ENCODE measurements at regions not wholly inside any gene's neighbourhood (a gene's known extent, or its start where the extent isn't known, plus 50 kb on each side); places are given as distances from the start of the nearest gene placed in this dataset.

GRCh38 chr10:118518095-118518494, 77.4 kb downstream of the PRLHR start:
- Histone ChIP-seq H3K9ac (ENCODE audit: low read length) (no peak overlapping the region), H3K4me2 (ENCODE audit: low read depth, low read length, poor library complexity, severe bottlenecking) (no peak overlapping the region), H3K9me3 (ENCODE audit: low read length) (no peaks in the 10 kb centered on the region), H4K20me1 (ENCODE audit: insufficient read depth, low read depth, low read length) (no peaks in the 10 kb centered on the region), H3K4me3 (ENCODE audit: low read length) (no peak overlapping the region), H3K79me2 (ENCODE audit: low read length) (no peaks in the 10 kb centered on the region), H3K4me1 (ENCODE audit: low read length) (no peaks in the 10 kb centered on the region), H3K36me3 (ENCODE audit: insufficient read depth, low read length) (no peaks in the 10 kb centered on the region), H2AFZ (ENCODE audit: low read length) (no peak overlapping the region), H3K27me3 (ENCODE audit: low read length) (no peaks in the 10 kb centered on the region), H3K27ac (ENCODE audit: low read length) (no peak overlapping the region), H3K9me2 (replicated peaks; ENCODE audit: insufficient read depth, low read length) (no peaks in the 10 kb centered on the region)
- DNase-seq: no peak

DNA sequence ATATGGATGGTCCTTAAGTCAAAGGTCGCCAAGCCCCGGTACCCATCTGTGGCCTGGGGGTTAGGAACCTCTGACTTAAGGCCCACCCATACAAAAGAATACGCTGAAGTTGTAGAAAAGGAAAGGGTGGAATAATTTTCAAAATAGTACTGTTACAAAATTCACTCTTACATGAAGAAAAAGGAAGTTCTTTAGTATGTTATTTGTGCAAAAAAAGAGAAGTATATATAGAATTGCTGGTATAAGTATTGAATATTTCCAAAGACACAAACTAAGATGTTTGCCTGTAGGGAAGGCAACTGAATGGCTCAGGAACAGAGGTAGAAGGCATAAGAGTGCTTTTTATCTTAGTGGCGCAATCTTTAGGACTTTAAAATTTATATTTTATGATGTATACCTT, 78.7 kb downstream of the PRLHR start:
- H3K4me1 ChIP-seq (ENCODE audit: low read length): no peaks in the 10 kb centered on the region
- H3K27ac ChIP-seq (ENCODE audit: low read length): no peak overlapping the region
- H3K9ac ChIP-seq (ENCODE audit: low read length): no peak overlapping the region
- H3K27me3 ChIP-seq (ENCODE audit: low read length): no peaks in the 10 kb centered on the region
- no peak overlapping the region for H3K4me2 ChIP-seq (ENCODE audit: low read depth, low read length, poor library complexity, severe bottlenecking)
- H3K36me3 ChIP-seq (ENCODE audit: insufficient read depth, low read length): no peaks in the 10 kb centered on the region
- H2AFZ ChIP-seq (ENCODE audit: low read length): no peak overlapping the region
- no peaks in the 10 kb centered on the region for H3K9me3 ChIP-seq (ENCODE audit: low read length)
- no peak for DNase-seq
- H3K4me3 ChIP-seq (ENCODE audit: low read length): no peak overlapping the region
- no peaks in the 10 kb centered on the region for H4K20me1 ChIP-seq (ENCODE audit: insufficient read depth, low read depth, low read length)
- no peaks in the 10 kb centered on the region for H3K9me2 ChIP-seq (replicated peaks; ENCODE audit: insufficient read depth, low read length)
- no peaks in the 10 kb centered on the region for H3K79me2 ChIP-seq (ENCODE audit: low read length)

- Histone ChIP-seq H3K79me2 (ENCODE audit: low read length) (no peaks in the 10 kb centered on the region), H3K4me3 (ENCODE audit: low read length) (no peak overlapping the region), H3K9me2 (replicated peaks; ENCODE audit: insufficient read depth, low read length) (no peaks in the 10 kb centered on the region), H3K27me3 (ENCODE audit: low read length) (no peaks in the 10 kb centered on the region), H3K36me3 (ENCODE audit: insufficient read depth, low read length) (no peaks in the 10 kb centered on the region), H2AFZ (ENCODE audit: low read length) (no peak overlapping the region), H3K27ac (ENCODE audit: low read length) (no peak overlapping the region), H3K4me1 (ENCODE audit: low read length) (no peaks in the 10 kb centered on the region), H3K9me3 (ENCODE audit: low read length) (no peaks in the 10 kb centered on the region), H3K4me2 (ENCODE audit: low read depth, low read length, poor library complexity, severe bottlenecking) (no peak overlapping the region), H3K9ac (ENCODE audit: low read length) (no peak overlapping the region), H4K20me1 (ENCODE audit: insufficient read depth, low read depth, low read length) (no peaks in the 10 kb centered on the region)
- no peak for DNase-seq
Observed at GRCh38 chr10:118513174-118513573, 82.3 kb downstream of the PRLHR start.

DNA sequence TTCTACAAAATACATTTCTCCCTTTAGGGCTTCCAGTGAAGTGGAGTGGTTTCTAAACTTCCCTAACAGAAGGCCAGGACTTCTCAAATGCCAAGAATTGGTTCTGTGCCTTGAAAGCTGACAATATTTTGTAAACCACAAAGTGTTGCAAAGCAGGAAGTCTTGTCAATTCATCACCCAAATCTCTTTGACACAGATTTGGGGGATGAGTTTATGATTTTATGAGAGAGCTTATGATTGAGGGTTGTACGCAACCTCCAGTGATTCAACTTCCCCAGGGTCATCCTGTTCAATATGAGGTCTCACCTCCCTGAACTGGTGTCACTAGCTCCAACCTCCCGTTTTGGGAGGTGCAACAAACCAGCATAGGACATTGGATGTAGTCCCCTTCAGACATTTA, 83.7 kb downstream of the PRLHR start:
- H3K4me2 ChIP-seq (ENCODE audit: low read depth, low read length, poor library complexity, severe bottlenecking): no peak overlapping the region
- no peak overlapping the region for H3K4me3 ChIP-seq (ENCODE audit: low read length)
- no peak overlapping the region for H3K9ac ChIP-seq (ENCODE audit: low read length)
- no peaks in the 10 kb centered on the region for H3K27me3 ChIP-seq (ENCODE audit: low read length)
- H3K79me2 ChIP-seq (ENCODE audit: low read length): no peaks in the 10 kb centered on the region
- H3K4me1 ChIP-seq (ENCODE audit: low read length): peaks cover 8% of the 10 kb centered on the region
- H3K9me2 ChIP-seq (replicated peaks; ENCODE audit: insufficient read depth, low read length): no peaks in the 10 kb centered on the region
- no peak overlapping the region for H2AFZ ChIP-seq (ENCODE audit: low read length)
- no peak overlapping the region for H3K27ac ChIP-seq (ENCODE audit: low read length)
- no peak for DNase-seq
- H4K20me1 ChIP-seq (ENCODE audit: insufficient read depth, low read depth, low read length): no peaks in the 10 kb centered on the region
- H3K36me3 ChIP-seq (ENCODE audit: insufficient read depth, low read length): no peaks in the 10 kb centered on the region
- no peaks in the 10 kb centered on the region for H3K9me3 ChIP-seq (ENCODE audit: low read length)

DNA sequence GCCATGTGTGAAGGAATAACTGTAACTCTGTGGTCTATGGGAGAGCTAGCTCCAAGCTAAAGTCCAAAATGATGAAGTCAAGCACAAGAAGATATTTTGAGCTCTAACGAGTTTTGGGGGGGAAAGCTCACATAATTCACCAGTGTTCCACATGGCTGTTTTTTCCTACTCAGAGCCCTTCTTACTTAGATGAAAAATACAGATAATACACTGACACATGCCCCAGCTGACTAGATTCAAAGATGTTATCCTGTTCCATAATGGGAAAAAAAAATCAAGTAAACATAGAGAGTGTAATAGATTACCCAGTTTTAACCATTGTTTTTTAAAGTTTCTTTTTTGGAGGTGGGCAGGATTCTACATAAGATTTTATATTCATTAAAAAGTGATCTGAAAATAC, 86.6 kb downstream of the PRLHR start:
- Histone ChIP-seq H3K4me2 (ENCODE audit: low read depth, low read length, poor library complexity, severe bottlenecking) (no peak overlapping the region), H3K36me3 (ENCODE audit: insufficient read depth, low read length) (no peaks in the 10 kb centered on the region), H3K4me1 (ENCODE audit: low read length) (peaks cover 11% of the 10 kb centered on the region), H3K79me2 (ENCODE audit: low read length) (no peaks in the 10 kb centered on the region), H3K27ac (ENCODE audit: low read length) (no peak overlapping the region), H4K20me1 (ENCODE audit: insufficient read depth, low read depth, low read length) (no peaks in the 10 kb centered on the region), H3K9ac (ENCODE audit: low read length) (no peak overlapping the region), H3K9me3 (ENCODE audit: low read length) (no peaks in the 10 kb centered on the region), H2AFZ (ENCODE audit: low read length) (no peak overlapping the region), H3K4me3 (ENCODE audit: low read length) (no peak overlapping the region), H3K27me3 (ENCODE audit: low read length) (no peaks in the 10 kb centered on the region), H3K9me2 (replicated peaks; ENCODE audit: insufficient read depth, low read length) (no peaks in the 10 kb centered on the region)
- no peak for DNase-seq

- Histone ChIP-seq H3K9ac (ENCODE audit: low read length) (no peak overlapping the region), H3K36me3 (ENCODE audit: insufficient read depth, low read length) (no peaks in the 10 kb centered on the region), H3K4me3 (ENCODE audit: low read length) (no peak overlapping the region), H3K9me2 (replicated peaks; ENCODE audit: insufficient read depth, low read length) (no peaks in the 10 kb centered on the region), H3K9me3 (ENCODE audit: low read length) (no peaks in the 10 kb centered on the region), H3K4me2 (ENCODE audit: low read depth, low read length, poor library complexity, severe bottlenecking) (no peak overlapping the region), H3K27ac (ENCODE audit: low read length) (no peak overlapping the region), H3K79me2 (ENCODE audit: low read length) (no peaks in the 10 kb centered on the region), H3K4me1 (ENCODE audit: low read length) (peaks cover 11% of the 10 kb centered on the region), H4K20me1 (ENCODE audit: insufficient read depth, low read depth, low read length) (no peaks in the 10 kb centered on the region), H3K27me3 (ENCODE audit: low read length) (no peaks in the 10 kb centered on the region), H2AFZ (ENCODE audit: low read length) (no peak overlapping the region)
- DNase-seq: no peak
Observed at GRCh38 chr10:118508355-118508754, 87.1 kb downstream of the PRLHR start.

DNA sequence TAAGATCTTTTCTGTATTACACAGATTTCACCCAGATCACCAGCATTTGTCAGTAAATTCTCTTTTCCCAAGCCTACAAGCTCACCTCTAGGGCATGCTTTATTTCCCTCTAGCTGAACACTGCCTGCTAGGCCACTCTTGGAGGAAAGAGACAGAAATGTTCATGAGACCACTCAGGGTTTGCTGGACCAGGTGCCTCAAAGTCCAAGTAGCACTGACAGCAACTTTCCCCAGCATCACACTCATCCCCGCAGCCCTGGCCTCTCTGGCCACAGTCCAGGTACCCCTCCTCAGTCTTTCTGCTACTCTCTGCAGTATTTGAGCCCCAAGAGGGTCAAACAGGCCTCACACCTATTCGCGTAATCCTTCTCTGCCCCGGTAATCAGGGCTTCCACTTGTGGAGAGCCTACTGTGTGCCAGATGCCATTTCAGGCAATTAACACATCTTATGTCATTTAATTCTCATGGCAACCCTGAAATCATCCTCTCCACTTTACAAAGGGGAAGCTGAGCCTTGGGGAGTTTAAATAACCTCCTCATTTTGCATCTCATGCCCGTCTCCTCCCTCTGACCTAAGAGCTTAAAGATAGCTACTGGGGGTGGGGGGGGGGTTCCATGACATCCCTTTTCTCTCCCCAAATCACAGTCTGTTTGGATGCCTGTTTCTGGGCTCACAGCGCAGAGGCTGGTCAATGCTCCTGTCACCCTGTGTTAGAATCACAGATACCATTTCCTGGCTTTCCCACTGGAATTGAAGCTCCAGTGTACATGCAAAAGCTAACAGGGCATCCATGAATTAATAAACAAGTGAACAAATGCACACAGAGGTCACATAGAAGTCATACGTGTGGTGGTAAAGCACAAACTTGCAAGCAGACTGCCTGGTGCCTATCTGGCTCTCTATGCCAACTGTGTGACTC, 88.5 kb downstream of the PRLHR start:
- DNase-seq: no peak
- Histone ChIP-seq H3K27ac (ENCODE audit: low read length) (no peak overlapping the region), H2AFZ (ENCODE audit: low read length) (no peak overlapping the region), H3K9me2 (replicated peaks; ENCODE audit: insufficient read depth, low read length) (no peaks in the 10 kb centered on the region), H3K4me1 (ENCODE audit: low read length) (peaks cover 11% of the 10 kb centered on the region), H3K4me3 (ENCODE audit: low read length) (no peak overlapping the region), H3K9ac (ENCODE audit: low read length) (no peak overlapping the region), H3K36me3 (ENCODE audit: insufficient read depth, low read length) (no peaks in the 10 kb centered on the region), H3K27me3 (ENCODE audit: low read length) (no peaks in the 10 kb centered on the region), H3K79me2 (ENCODE audit: low read length) (no peaks in the 10 kb centered on the region), H3K4me2 (ENCODE audit: low read depth, low read length, poor library complexity, severe bottlenecking) (no peak overlapping the region), H3K9me3 (ENCODE audit: low read length) (no peaks in the 10 kb centered on the region), H4K20me1 (ENCODE audit: insufficient read depth, low read depth, low read length) (no peaks in the 10 kb centered on the region)

DNA sequence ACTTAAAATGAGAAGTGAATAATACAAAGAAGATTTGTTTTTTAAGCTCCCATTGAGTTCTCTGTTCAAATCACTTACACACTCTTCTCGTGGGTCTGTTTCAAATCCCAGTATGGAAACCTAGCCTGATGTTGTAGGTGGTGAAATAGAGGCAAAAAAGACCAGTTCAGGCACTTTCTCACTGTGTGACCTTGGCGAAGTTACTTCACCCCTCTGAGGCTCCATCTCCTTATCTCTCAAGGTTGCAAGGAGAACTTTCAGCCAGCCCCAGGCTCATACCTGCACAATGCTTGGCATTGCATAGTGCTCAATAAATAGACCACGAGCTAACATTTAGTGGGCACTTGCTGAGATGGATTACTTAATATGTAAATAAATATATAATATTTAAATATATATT, 90.1 kb downstream of the PRLHR start:
- no peaks in the 10 kb centered on the region for H4K20me1 ChIP-seq (ENCODE audit: insufficient read depth, low read depth, low read length)
- no peaks in the 10 kb centered on the region for H3K9me2 ChIP-seq (replicated peaks; ENCODE audit: insufficient read depth, low read length)
- H3K9ac ChIP-seq (ENCODE audit: low read length): no peak overlapping the region
- no peaks in the 10 kb centered on the region for H3K27me3 ChIP-seq (ENCODE audit: low read length)
- H3K9me3 ChIP-seq (ENCODE audit: low read length): no peaks in the 10 kb centered on the region
- no peaks in the 10 kb centered on the region for H3K36me3 ChIP-seq (ENCODE audit: insufficient read depth, low read length)
- H3K4me1 ChIP-seq (ENCODE audit: low read length): peaks cover 11% of the 10 kb centered on the region
- H3K4me2 ChIP-seq (ENCODE audit: low read depth, low read length, poor library complexity, severe bottlenecking): no peak overlapping the region
- no peak overlapping the region for H2AFZ ChIP-seq (ENCODE audit: low read length)
- H3K4me3 ChIP-seq (ENCODE audit: low read length): no peak overlapping the region
- no peak overlapping the region for H3K27ac ChIP-seq (ENCODE audit: low read length)
- H3K79me2 ChIP-seq (ENCODE audit: low read length): no peaks in the 10 kb centered on the region
- no peak for DNase-seq

Data from Karpas-422 (cell line).